SK-N-SH treated with all-trans-retinoic acid at 6 μM for 48 hours (cell line): ENCODE measurements at regions not wholly inside any gene's neighbourhood (a gene's known extent, or its start where the extent isn't known, plus 50 kb on each side); places are given as distances from the start of the nearest gene placed in this dataset.
A peak's percentile ranks its signal among the peaks of the same experiment; 100 is the strongest.

Source experiments
- ATAC-seq: fragments of 200-7000 bp; cut with Tn5 transposase; 3 replicates; pipeline ENCODE4 v1.9.1; 2020; ENCODE audit warnings: mild to moderate bottlenecking, moderate library complexity
- ARNTL ChIP-seq: fragments of 450-650 bp; formaldehyde crosslinking; IDR thresholded peaks from 2 replicates; pipeline ENCODE4 v1.5.0; 2020; ENCODE audit warnings: low read depth, mild to moderate bottlenecking, moderate library complexity, borderline replicate concordance
- BACH2 ChIP-seq: fragments of 250-450 bp; sonication (Bioruptor Pico); IDR thresholded peaks from 2 replicates; pipeline ENCODE4 v1.9.0; 2021; ENCODE audit warnings: mild to moderate bottlenecking, borderline replicate concordance
- ESRRG ChIP-seq: fragments of 250-450 bp; sonication (Bioruptor Pico); IDR thresholded peaks from 2 replicates; pipeline ENCODE4 v1.6.1; 2021; ENCODE audit warnings: mild to moderate bottlenecking
- GLIS3 ChIP-seq: fragments of 250-450 bp; sonication (Bioruptor Pico); IDR thresholded peaks from 2 replicates; pipeline ENCODE4 v1.5.0; 2020; ENCODE audit warnings: mild to moderate bottlenecking, moderate library complexity
- ISL1 ChIP-seq: fragments of 250-450 bp; sonication (Bioruptor Pico); IDR thresholded peaks from 2 replicates; pipeline ENCODE4 v2.1.2; 2022; ENCODE audit warnings: mild to moderate bottlenecking, moderate library complexity
- OSR1 ChIP-seq: fragments of 250-450 bp; sonication (Bioruptor Pico); IDR thresholded peaks from 2 replicates; pipeline ENCODE4 v1.8.0; 2022; ENCODE audit warnings: moderate library complexity, mild to moderate bottlenecking, inconsistent platforms
- PPARA ChIP-seq: fragments of 250-450 bp; sonication (Bioruptor Pico); IDR thresholded peaks from 2 replicates; pipeline ENCODE4 v1.5.0; 2020; ENCODE audit warnings: mild to moderate bottlenecking, borderline replicate concordance
- RARB ChIP-seq: fragments of 250-450 bp; sonication (Bioruptor Pico); IDR thresholded peaks from 2 replicates; pipeline ENCODE4 v1.8.0; 2021; ENCODE audit warnings: mild to moderate bottlenecking, moderate library complexity
- SNAI2 ChIP-seq: fragments of 250-450 bp; sonication (Bioruptor Pico); IDR thresholded peaks from 2 replicates; pipeline ENCODE4 v1.5.0; 2020; ENCODE audit warnings: mild to moderate bottlenecking, moderate library complexity
- TOX ChIP-seq: fragments of 250-450 bp; sonication (Bioruptor Pico); IDR thresholded peaks from 2 replicates; pipeline ENCODE4 v1.8.0; 2021; ENCODE audit warnings: mild to moderate bottlenecking, moderate library complexity, borderline replicate concordance
- ZC3H10 ChIP-seq: fragments of 250-450 bp; sonication (Bioruptor Pico); IDR thresholded peaks from 2 replicates; pipeline ENCODE4 v1.5.1; 2021; ENCODE audit warnings: mild to moderate bottlenecking, moderate library complexity
- ZNF565 ChIP-seq: fragments of 450-650 bp; formaldehyde crosslinking; conservative IDR thresholded peaks from 2 replicates; pipeline ENCODE4 v1.5.0; 2020; ENCODE audit warnings: low read depth, mild to moderate bottlenecking, moderate library complexity
- ZNF8 ChIP-seq: fragments of 450-650 bp; formaldehyde crosslinking; IDR thresholded peaks from 2 replicates; pipeline ENCODE4 v1.5.0; 2020; ENCODE audit warnings: mild to moderate bottlenecking, moderate library complexity
- TF ChIP-seq, protein P1 (sequence below): fragments of 250-450 bp; sonication (Bioruptor Pico); IDR thresholded peaks from 2 replicates; pipeline ENCODE4 v1.5.0; 2020; ENCODE audit warnings: mild to moderate bottlenecking, moderate library complexity
- TF ChIP-seq, protein P2 (sequence below): fragments of 250-450 bp; sonication (Bioruptor Pico); IDR thresholded peaks from 2 replicates; pipeline ENCODE4 v1.5.1; 2021; ENCODE audit warnings: mild to moderate bottlenecking, moderate library complexity
- TF ChIP-seq, protein P3 (sequence below): fragments of 250-450 bp; sonication (Bioruptor Pico); IDR thresholded peaks from 2 replicates; pipeline ENCODE4 v1.8.0; 2020; ENCODE audit warnings: mild to moderate bottlenecking, moderate library complexity, borderline replicate concordance
- TF ChIP-seq, protein P4 (sequence below): fragments of 250-450 bp; sonication (Bioruptor Pico); IDR thresholded peaks from 2 replicates; pipeline ENCODE4 v1.5.1; 2020; ENCODE audit warnings: low read depth, mild to moderate bottlenecking, moderate library complexity

DNA sequence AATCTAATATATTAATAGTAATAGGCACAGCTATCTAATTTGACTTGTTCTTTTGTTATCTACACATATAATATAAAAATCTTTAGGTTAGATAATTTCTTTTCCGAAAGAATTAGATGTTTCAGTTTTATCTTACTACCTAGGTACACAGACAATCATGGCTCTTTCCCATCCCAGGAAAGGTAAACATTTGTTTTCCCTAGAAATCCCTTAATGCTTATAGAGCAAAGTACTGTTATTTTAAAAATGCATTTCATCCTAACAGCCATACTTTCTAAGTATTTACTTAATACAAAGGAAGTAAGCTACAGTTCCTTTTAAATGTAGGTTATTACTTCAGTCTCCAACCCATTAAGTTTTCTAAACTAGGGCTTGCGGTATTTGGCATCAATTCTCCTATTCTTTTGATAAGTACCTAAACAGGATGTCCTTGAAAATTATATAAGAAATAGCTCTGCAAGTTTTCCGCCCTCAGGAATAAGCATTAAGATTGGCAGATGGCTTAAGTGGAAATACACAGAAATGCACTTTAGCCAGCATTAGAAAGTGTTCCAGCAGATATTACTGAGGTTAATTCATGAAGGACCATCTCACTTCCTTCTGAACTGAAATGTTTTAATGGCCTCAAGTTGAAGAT, 616.2 kb upstream of the SPRY2 start:
- TF ChIP-seq, protein P1, sequence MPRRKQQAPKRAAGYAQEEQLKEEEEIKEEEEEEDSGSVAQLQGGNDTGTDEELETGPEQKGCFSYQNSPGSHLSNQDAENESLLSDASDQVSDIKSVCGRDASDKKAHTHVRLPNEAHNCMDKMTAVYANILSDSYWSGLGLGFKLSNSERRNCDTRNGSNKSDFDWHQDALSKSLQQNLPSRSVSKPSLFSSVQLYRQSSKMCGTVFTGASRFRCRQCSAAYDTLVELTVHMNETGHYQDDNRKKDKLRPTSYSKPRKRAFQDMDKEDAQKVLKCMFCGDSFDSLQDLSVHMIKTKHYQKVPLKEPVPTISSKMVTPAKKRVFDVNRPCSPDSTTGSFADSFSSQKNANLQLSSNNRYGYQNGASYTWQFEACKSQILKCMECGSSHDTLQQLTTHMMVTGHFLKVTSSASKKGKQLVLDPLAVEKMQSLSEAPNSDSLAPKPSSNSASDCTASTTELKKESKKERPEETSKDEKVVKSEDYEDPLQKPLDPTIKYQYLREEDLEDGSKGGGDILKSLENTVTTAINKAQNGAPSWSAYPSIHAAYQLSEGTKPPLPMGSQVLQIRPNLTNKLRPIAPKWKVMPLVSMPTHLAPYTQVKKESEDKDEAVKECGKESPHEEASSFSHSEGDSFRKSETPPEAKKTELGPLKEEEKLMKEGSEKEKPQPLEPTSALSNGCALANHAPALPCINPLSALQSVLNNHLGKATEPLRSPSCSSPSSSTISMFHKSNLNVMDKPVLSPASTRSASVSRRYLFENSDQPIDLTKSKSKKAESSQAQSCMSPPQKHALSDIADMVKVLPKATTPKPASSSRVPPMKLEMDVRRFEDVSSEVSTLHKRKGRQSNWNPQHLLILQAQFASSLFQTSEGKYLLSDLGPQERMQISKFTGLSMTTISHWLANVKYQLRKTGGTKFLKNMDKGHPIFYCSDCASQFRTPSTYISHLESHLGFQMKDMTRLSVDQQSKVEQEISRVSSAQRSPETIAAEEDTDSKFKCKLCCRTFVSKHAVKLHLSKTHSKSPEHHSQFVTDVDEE (CRISPR knock-in tag), result no peak
- peak; percentile 82 for TF ChIP-seq ISL1

DNA sequence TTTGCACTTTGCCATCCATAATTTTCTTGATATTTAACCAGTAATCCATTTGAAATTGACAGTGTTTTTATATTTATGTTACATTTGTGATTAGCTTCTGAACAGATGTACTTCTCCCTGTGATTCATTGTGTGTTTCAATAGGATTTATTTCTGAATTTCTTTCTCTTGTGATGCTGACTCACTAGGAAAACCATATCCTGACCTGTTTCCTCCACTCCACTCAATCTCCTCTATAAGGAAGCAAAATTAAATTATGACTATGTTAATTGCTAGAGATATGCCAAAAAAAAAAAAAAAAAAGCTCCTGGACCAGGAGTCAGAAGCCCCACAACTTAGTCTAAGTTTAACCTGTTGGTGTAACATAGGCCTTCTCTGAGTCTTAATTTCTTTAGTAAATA, 614.6 kb upstream of the SPRY2 start:
- peak; percentile 73 for ATAC-seq
- TF ChIP-seq, protein P1 (CRISPR knock-in tag), result no peak
- TF ChIP-seq TOX, result peak; percentile 41; the same call in 1 of the 2 replicates
- TF ChIP-seq ISL1, result peak; percentile 70
- TF ChIP-seq BACH2 (CRISPR knock-in tag), result no peak
- no peak for TF ChIP-seq ARNTL (CRISPR knock-in tag)
- no peak for TF ChIP-seq ZNF8

More for the DNA sequence above, 616.2 kb upstream of the SPRY2 start:
- peak; percentile 48 for ATAC-seq

DNA sequence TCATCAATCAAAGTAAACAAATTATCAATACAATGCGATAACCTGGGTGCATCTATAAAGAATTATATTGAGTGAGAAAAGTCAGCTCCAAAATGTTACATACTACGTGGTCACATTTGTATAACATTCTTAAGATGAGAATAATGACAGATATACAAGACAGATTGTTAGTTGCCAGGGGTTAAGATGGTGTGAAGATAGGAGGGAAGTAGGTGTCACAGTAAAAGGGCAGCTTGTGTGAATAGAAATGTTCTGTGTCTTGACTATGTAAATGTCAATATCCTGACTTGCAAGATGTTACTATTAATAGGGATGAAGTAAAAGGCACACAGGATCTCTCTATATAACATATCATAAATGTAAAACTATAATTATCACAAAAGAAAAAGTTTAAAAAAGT, 611.2 kb upstream of the SPRY2 start:
- no peak for ATAC-seq
- TF ChIP-seq GLIS3 (CRISPR knock-in tag) (no peak), RARB (CRISPR knock-in tag) (no peak), PPARA (CRISPR knock-in tag) (no peak)

DNA sequence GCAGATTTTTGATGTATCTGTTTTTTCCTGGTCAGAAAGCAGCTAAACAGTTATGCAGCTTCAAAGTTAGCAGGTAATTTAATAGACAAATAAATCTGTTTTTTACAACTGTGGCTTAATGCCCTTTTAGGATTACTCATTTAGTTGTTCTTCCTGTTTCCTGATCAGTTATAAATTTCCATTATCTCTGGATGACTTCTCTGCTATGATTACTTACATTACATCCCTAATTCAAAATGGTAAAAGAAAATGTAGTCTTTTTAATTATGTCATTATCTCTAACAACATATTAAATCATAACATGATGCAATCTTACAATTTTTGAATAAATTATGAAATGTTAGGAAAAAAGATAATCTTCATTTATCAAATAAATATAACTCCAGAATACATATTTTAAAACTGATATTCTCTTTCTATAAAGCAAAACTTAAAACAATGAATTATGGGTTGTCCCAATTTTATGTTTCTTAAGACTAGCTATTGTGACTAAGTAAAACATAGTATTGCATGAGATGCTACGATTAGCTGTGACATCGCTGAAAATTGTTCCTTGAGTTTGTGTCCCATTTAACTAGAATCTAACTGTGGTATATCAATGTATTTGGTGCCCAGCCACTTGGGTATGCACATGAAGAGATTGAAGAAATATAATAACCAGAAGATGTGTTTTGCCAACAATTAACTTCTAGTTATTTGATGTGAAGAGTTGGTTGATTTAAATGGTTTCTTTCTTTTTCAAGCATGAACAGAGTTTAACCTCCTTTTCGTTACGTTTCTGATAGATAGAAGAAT, 605.3 kb upstream of the SPRY2 start:
- TF ChIP-seq RARB (CRISPR knock-in tag), result no peak
- TF ChIP-seq ZC3H10 (CRISPR knock-in tag), result peak; percentile 84
- TF ChIP-seq ZNF8, result peak; percentile 97
- peak; percentile 91 for TF ChIP-seq ISL1
- TF ChIP-seq, protein P2, sequence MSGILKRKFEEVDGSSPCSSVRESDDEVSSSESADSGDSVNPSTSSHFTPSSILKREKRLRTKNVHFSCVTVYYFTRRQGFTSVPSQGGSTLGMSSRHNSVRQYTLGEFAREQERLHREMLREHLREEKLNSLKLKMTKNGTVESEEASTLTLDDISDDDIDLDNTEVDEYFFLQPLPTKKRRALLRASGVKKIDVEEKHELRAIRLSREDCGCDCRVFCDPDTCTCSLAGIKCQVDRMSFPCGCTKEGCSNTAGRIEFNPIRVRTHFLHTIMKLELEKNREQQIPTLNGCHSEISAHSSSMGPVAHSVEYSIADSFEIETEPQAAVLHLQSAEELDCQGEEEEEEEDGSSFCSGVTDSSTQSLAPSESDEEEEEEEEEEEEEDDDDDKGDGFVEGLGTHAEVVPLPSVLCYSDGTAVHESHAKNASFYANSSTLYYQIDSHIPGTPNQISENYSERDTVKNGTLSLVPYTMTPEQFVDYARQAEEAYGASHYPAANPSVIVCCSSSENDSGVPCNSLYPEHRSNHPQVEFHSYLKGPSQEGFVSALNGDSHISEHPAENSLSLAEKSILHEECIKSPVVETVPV (CRISPR knock-in tag), result no peak
- peak; percentile 77; the same call in 1 of the 2 replicates for TF ChIP-seq TOX
- TF ChIP-seq, all 23 proteins: peak for 4
- no peak for ATAC-seq

DNA sequence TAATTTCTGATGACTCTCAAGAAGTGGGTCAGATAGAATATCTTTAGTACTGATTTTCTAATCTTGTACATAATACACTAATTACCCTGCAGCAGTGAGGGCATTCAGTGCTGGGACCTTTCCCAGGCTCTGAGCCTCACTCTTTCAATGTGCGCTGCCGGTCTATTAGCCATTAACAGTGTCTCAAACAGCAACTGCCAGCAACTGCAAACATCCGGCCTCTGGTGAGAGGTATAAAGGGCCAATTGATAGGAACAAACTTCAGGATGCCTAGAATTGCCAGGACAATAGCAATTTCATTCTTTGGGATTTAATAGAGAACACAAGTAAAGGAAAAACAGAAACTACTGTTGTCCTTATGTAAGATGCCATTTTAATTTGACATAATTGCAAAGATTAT, 604.4 kb upstream of the SPRY2 start:
- ATAC-seq, result peak; percentile 77
- TF ChIP-seq SNAI2 (CRISPR knock-in tag) (no peak), ESRRG (CRISPR knock-in tag) (no peak), ZNF565 (CRISPR knock-in tag) (no peak), PPARA (CRISPR knock-in tag) (no peak), RARB (CRISPR knock-in tag) (no peak), ZC3H10 (CRISPR knock-in tag) (no peak), BACH2 (CRISPR knock-in tag) (no peak), ZNF8 (no peak), OSR1 (CRISPR knock-in tag) (no peak)
- TF ChIP-seq, protein P2 (CRISPR knock-in tag), result no peak
- TF ChIP-seq, protein P3, sequence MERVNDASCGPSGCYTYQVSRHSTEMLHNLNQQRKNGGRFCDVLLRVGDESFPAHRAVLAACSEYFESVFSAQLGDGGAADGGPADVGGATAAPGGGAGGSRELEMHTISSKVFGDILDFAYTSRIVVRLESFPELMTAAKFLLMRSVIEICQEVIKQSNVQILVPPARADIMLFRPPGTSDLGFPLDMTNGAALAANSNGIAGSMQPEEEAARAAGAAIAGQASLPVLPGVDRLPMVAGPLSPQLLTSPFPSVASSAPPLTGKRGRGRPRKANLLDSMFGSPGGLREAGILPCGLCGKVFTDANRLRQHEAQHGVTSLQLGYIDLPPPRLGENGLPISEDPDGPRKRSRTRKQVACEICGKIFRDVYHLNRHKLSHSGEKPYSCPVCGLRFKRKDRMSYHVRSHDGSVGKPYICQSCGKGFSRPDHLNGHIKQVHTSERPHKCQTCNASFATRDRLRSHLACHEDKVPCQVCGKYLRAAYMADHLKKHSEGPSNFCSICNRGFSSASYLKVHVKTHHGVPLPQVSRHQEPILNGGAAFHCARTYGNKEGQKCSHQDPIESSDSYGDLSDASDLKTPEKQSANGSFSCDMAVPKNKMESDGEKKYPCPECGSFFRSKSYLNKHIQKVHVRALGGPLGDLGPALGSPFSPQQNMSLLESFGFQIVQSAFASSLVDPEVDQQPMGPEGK (CRISPR knock-in tag), result no peak
- TF ChIP-seq, protein P4, sequence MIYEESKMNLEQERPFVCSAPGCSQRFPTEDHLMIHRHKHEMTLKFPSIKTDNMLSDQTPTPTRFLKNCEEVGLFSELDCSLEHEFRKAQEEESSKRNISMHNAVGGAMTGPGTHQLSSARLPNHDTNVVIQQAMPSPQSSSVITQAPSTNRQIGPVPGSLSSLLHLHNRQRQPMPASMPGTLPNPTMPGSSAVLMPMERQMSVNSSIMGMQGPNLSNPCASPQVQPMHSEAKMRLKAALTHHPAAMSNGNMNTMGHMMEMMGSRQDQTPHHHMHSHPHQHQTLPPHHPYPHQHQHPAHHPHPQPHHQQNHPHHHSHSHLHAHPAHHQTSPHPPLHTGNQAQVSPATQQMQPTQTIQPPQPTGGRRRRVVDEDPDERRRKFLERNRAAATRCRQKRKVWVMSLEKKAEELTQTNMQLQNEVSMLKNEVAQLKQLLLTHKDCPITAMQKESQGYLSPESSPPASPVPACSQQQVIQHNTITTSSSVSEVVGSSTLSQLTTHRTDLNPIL (CRISPR knock-in tag), result no peak
- TF ChIP-seq, all 23 proteins: peak for 0
